ENCODE measurements at regions not wholly inside any gene's neighbourhood (a gene's known extent, or its start where the extent isn't known, plus 50 kb on each side); places are given as distances from the start of the nearest gene placed in this dataset.

DNA sequence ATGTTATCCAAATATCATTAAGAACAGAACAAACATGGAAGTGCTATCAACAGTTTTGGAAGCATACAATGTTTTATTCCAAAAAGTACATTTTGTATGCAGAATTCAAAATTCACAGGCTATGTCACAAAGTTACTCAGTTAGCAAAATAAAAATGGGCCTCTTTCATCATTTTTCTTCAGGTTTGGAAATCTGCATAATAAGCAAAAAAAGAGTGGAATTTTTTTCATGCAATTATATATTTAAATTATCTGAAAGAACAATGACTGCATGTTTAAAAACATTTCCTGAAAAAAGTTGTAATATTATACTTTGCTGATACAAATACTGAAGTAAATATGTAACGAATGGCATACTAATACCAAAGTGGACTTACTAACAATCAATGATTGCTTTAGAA, 161.2 kb upstream of the MBL2 start:
- no peak for DNase-seq

DNA sequence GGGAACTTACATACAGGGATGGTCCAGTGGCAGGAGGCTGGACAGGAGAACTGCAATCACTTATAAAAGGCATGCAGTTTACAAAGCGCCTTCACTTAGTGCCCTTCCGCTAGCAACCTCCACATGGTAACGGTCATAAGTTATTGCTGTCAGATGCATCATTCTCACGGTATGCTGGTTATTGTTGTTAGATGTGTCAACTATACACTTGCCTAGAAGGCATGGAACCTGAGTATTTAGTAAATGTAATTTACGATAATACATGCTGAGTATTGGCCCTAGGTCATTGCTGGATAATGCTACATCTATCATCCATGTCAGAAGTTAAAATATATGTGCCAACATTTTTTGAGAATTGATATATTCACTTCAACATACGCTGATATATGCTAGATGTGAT, 155.1 kb upstream of the MBL2 start:
- DNase-seq: no peak

DNA sequence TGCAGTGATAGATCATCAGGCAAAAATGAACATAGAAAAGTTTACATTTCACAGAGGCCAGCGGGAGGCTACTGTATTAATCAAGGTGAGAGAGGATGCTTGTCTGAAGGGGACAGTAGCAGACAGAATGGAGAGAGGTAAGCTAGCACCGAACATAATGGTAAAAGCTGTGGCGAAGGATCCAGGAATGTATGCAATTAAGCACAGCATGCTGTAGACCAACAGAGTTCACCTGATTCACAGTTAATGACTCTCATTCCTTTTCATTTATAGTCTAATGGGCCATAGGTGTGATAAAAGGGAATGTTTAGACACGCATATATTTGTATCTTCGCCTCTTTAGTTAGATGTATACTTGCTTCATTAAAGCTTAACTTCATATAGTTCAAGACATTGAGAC, 150.9 kb upstream of the MBL2 start:
- no peak for DNase-seq

DNA sequence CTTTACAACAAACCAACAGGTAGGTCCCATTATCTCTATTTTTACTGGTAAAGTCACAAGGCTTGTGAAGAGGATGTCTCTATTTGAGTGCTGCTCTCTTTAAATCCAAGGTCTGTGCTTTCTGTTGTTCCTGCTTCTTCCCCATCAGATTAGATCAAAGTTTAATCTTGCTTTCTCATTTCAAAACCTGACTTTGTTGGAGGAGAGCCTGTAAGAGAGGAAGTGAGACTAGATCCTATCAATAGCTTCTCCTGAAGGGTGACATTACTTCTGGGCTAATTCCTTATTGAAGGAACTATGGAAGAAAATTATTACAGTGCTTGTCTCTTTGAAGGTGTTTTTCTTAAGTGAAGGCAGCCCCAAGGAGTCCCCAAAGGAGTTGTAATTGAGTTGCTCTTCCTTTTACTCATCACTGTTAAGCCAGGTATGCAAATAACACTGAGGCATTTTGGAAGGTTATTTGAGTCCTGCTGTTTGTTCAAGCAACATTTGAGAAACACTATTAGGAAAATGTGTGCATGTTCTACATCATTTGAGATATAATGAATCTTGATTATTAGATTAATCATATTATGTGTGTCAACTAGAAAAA, 146.2 kb upstream of the MBL2 start:
- no peak for DNase-seq

DNA sequence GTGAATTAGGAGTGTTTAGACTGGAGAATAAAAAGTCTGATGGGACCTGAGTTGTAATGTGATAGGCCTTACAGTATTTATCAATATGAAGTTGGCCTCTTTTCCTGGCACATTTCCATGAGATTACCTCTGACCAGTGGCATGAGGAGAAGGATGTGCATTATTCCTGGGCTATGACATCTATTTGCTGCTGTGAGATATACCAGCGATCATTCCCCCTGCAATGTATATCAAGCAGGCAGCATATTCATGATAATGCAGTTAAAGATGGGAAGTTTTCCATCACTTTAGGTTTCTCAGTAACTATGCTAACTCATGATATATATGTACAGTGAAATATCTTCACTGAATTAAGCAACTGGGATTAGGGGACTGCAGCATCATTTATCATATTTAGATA, 142.8 kb upstream of the MBL2 start:
- DNase-seq: no peak

DNA sequence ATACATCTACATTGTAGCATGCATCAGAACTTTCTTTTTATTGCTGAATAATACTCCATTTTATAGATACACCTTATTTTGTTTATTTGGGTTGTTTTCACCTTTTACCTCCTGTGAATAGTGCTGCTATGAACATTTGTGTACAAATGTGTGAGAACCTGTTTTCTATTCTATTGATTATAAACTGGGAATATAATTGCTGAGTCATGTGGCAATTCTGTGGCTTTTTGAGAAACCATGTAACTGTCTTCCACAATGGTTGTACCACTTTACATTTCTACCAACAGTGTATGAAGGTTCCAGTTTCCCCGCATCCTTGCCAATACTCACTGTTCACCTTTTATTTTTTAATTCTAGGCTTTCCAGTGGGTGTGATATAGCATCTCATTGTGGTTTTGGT, 138.6 kb upstream of the MBL2 start:
- no peak for DNase-seq

DNA sequence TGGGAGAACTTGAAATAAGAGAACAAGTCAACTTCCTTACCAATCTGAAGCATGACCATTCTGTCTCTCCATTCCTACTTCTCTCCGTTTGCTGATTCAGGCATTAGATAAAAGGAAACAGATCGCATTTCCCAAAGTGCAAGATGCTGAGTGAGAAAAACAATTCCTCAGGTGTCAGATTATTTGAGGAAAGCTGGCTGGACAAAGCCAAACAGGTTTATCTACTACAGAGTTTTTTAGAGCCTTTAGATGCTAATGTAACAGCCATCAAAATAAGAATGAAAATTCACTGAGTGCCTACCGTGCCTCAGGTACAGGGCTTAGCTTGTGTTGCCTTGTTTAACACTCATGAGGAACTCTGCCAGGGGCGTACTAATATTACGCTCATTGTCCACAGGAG, 135.9 kb upstream of the MBL2 start:
- DNase-seq: no peak

DNA sequence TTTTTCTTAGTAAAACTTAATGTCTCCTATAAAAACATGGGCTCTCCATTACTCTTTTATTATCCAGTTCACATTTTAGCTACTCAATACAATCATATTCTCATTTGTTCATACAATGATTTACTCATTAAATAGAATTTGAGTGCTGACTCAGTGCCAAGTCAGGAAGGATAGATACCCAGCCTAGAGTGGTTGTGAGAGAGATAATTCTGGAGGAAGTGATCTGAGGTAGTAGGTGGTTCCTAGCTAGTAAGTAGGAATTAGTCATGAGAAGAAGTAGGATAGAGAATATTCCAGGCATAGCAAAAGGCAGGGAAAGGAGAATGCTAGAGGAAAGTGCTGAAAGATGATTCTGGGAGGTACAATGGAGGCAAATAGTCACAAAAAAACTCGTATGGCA, 133.5 kb upstream of the MBL2 start:
- no peak for DNase-seq

DNA sequence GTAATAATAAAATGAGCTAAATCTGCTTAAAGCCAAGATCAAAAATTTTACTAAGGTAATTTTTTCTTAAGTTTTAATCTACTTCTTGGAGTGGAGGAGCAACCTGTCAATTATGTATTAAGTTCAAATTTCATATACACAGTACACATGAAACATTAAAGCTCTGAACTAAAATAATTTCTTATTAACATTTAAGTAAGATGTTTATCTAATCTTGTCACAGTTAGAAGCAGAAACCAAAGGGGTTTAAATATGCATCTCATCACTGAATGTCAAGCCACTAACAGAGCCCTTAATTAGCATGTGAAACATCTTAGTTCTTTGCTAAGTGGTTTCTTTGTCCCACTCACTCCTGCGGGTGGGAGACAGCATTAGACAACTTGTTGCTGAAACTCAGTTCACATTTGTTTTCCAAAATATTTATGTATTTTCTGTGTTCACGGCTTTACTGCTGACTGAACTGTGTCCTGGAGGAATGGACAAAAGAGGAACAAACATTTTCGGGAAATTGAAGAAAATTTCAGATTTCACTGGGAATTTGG, 130.9 kb upstream of the MBL2 start:
- DNase-seq: no peak

DNA sequence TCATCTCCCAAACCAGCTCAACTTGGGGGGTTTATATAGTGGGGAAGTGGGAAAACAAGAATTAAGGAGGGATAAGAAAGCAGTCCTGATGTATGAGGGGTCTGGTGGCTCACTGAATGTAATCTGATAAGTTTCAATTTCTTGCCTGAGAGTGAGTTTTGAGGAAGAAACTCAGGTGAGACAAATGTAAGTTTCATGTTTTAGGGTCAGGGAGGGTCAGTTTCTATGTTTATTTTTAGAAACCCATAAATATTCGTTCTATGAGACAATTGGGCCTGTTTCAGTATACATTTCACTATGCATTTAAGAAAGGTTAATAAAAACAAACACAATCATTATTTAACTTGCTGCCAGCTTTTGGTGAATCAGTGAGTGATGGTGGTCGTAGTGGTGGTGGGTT, 128.0 kb upstream of the MBL2 start:
- no peak for DNase-seq

DNA sequence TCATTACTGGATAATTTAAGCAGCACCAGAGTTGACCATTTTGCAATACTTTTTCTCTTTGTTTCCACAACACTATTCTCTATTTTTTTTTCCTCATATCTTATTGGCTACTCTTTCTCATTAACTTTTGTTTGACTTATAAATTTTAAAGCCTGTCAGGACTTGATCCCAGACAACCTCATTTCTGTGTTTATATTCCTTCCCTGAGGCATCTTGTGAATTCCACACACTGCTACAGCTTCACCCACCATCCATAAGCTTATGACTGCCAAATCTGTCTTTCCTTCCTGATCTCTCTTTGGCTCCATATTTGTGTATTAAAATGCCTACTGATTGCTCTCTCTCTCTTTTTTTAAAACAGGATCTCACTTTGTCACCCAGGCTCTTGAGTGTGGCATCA, 124.6 kb upstream of the MBL2 start:
- DNase-seq: no peak

DNA sequence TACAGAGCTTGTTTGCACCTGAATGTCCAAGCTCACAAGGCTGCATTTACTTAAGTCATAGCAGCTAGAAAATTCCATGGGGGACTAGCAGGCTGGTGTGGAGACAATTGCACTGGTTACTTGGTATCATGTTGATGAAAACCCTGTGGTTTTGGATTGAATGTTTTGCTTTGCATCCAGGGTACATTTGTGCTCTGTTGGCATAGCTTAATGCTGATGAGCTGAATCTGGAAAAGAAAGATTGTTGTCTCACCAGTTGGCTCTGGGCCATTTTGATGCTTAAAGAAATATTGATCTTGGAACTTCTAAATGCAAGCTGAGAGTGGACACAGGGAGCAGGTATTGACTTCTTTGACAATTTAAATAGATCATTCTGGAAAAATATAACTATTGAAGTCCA, 122.5 kb upstream of the MBL2 start:
- DNase-seq: no peak

DNA sequence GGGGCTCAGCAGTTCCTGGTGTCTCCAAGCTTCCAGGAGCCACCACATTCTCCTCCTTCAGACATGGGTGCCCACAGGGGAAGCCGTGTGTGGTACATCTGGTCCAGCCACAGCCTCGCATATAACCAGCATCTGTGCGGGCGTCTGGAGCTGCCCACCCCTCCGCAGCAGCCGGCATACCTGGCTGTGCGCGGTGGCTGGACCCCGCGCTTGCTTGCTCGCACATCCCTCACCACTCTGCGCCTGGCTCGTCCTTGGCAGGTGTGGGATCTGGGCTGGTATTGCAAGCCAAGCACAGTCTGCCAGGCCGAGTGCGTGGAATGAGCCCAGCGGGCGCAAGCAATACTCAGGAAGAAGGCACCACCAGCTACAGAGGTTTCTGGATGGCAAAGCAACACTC, 117.7 kb upstream of the MBL2 start:
- no peak for DNase-seq

DNA sequence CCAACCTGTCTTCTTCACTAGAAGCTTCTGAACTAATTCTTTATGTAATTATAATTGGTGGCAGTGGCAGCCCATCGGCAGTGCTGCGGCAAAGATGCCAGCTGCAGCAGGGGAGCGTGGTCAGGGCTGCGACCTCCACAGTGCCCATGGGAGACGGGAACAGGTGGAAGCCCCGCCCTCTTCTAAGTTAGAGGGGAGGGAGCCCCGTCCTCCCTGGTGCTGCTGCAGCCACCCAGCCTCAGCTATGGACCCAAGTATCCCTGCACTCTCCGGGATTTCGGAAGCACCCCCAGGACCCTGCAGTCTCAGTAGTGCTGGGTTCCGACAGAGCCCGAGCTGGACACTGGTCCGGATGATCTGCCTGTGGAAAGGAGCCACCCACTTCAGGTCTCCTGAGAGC, 117.0 kb upstream of the MBL2 start:
- no peak for DNase-seq

DNA sequence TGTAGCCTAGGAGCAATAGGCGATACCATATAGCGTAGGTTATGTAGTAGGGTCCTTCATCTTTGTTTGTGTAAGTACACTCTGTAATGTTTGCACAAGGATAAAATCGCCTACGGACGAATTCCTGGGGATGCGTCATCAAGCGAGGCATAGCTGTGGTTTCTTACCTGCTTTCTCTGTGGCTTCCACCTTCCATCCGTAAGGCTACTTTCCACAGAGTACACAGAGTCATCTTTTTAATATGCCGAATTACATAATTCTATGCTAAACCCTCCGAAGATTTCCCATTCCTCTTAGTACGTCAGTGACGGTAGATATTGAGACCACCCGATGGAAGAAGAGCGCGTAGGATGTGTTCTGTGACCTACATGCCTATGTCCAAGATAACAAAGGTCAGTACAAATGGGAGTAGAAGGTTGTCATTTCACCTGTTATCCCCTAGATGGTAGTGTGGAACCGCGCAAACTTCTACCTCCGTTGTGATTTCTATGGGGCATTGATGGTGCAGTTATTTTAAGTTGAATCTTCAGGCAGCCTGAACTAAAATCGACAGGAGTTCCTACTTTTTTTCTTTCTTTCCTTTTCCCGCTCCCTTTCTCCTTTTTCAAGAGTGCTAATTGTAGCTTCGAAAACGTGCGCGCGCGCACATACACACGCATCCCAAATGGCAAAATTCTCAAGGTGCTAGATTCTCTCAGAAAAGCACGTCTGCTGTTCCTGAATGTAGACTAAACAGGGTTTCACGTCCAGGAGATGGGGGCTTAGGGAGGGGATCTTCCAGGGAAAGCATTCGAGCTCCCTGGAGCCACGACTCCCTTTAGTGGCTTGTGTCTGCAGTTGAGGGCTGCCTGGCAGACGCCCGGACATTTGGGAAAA, 111.7 kb upstream of the MBL2 start:
- DNase-seq: peak; percentile 58

DNA sequence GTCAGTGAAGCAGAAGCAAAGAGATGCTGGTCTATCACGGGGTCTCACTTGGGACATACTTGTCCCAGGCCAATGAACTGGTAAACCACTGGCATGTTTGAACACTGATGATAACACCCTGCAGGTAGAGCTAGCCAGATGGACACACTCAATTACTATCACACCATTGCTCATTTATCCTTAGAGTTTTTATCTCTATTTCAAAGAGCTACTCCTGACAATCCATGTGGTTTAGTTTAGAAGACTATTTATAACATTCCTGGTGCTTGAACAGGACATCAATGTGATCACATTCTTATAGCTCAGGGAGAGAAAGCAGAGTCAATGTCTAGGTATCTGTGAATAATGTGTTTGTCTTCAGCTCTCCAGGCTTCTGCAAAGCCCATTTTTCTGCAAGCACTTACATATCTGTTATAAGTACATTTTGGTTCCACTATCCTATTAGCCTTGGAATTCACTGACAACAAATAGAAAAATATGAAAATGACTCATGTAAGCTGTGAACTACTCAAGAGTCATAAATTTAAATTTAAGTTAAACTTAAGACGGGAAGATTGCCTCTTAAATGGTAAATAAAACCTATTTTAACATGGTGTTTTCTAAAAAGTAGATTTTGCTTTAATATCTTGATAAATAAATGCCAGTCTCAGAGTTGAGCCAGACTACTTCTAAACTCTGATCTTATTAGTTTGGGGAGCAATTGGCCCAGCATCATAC, 106.7 kb upstream of the MBL2 start:
- peak; percentile 68 for DNase-seq

DNA sequence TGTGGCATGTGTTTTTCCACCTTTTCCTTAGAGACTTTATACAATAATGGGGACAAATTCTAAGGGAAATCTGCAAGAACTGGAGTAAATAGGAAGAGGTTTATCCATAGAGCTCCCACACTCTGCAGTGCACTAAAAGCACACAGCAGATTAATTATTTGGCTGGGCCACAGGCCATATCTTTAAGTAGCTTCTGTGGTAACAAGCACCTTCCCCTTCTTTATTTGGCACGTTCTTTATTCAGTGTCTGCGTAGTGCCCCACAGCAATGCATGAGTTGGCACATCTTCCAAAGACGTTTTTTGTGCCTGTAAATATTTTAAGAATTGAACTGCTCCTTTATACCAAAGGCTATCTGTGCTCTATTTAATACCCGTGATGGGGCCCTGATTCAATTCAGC, 104.9 kb upstream of the MBL2 start:
- no peak for DNase-seq

DNA sequence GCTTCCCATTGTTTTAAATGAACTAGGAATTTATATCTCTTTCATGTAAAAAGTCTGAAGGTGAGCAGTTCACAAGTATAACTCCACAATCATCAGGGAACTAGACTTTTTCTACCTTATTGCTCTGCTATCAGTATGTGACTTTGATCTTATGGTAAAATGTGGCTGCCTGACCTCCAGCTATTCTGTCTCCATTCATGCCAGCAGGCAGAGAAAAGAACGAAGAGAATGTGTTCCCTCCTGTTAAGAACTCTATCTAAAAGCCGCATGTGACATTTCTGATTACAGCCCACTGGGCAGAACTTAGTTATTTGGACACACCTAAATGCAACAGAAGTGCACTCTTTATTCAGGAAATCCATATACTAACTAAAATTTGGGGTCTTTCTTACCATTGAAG, 102.8 kb upstream of the MBL2 start:
- DNase-seq: no peak

DNA sequence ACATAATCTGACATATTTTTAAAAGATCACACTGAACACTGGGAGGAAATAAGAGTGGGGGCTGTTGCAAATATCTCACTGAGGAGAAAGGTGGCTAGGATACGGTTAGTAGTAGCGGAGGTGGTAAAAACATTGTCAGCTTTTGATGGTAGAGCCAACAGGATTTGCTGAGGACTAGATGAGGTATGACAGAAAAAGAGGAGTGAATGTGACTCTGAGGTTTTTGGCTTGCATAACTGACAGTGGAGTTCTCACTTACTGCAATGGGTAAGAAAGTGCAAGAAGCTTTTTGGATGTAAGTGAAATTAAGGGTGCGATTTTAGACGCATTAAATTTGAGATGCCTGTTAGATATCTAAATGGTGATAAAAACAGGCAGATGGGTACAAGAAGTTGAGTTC, 102.0 kb upstream of the MBL2 start:
- DNase-seq: no peak

DNA sequence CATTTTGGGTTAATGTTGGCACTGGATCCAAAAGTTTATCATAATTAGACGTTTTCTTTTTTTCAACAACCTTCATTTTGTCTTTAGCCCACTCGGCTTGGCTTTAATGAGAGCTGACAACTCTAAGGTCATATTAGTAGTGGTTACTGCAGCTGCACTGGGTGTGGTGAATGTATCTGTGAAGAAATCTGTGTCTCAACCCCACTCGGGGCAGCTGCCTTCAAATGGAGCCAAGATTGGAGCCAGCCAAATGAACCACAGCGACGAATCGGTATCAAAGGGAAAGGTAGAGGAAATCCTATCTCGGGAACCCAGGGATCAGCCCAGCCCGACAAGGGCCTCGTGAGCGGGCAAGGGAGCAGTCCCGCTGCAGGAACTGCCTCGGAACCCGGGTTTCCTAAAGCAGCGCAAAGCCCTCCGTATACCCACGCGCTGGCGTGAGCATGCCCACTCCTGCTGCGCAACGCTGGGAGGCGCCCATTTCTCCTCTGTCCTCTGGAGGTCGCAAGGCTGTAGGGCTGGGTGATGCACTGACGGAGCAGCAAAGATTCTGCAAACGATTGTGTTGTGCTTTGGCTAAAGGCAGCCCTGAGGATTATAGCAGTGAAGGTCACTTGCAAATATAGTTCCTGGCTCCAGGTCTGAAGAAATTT, 98.7 kb upstream of the MBL2 start:
- DNase-seq: no peak

DNA sequence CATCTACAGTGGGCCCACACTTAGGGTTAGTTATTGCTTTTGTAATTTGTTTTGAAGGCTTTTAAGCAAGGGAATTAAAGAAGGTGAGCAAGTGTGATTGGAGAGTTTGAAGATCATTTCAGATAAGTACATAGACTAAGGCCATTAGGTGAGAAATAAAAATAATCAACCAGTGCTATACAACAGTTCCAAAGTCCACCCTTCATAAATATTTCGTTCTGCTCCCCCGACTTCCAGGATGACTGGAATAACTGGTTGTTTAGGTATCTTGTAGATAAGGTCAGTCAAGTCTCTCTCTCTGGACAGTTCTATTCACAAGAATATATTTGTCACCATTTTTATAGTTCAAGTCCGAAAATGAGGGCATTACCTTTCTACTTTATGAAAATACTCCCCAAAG, 98.0 kb upstream of the MBL2 start:
- no peak for DNase-seq

DNA sequence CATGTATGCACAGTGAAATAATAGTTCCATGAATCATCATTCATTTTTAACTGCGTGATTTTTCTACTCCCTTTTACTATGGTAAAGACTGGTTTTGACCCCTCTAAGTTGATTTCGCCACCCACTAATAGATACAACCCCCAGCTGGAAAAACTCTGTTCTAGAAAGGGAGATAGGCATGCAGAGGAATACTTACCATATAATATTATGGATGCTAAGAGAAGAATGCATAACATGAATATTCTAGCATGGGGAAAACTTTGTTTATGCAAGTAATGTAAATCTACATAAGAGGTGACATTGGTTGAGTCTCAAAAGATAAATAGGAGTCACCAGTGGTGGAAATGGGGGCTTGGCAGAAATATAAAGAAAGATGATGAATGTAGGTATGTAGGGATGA, 97.3 kb upstream of the MBL2 start:
- no peak for DNase-seq

DNA sequence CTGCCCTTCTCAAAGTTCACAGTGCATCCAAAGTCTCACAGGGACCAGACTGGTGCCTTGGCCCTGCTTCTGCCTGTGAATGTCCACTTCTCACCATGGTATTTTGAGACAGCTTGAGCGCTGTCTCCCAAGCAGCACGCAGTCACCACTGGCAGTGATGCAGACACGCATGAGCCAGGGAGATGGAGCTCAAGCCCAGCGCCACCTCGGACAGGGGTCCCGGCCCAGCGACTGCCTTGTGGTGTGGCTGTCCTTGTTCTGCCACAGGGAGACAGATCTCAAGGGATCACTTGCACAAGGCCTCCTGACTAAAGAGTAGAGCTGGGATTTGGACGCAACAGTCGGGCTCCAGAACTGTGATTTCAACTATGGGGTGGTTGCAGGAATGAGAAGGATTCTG, 92.6 kb upstream of the MBL2 start:
- no peak for DNase-seq

Data from fibroblast of skin of right quadriceps (primary cell).